PC-3 (cell line): ENCODE measurements at regions not wholly inside any gene's neighbourhood (a gene's known extent, or its start where the extent isn't known, plus 50 kb on each side); places are given as distances from the start of the nearest gene placed in this dataset.

Source experiments
- CTCF ChIP-seq: fragments of 300-600 bp; sonication (generic); conservative IDR thresholded peaks from 2 replicates; pipeline ENCODE4 v1.5.1; 2017; ENCODE audit warnings: antibody characterized with exemption, low read depth, mild to moderate bottlenecking, low read length
- EZH2 ChIP-seq: fragments of 300-600 bp; sonication (generic); IDR thresholded peaks from one replicate; pipeline ENCODE4 v1.6.1; 2017; ENCODE audit warnings: antibody characterized with exemption, mild to moderate bottlenecking, low read length; ENCODE audit not compliant: unreplicated experiment
- EZH2phosphoT487 ChIP-seq: fragments of 300-600 bp; sonication (generic); IDR thresholded peaks from 2 replicates; pipeline ENCODE4 v1.6.1; 2018; ENCODE audit warnings: mild to moderate bottlenecking, antibody characterized with exemption, low read length, borderline replicate concordance

- TF ChIP-seq CTCF = no peak
- TF ChIP-seq EZH2 = no peak
- TF ChIP-seq EZH2phosphoT487 = no peak
Measured at GRCh38 chr5:162816816-162817215, 620.6 kb upstream of the CCNG1 start.
